GM18520 (cell line): ENCODE measurements at regions not wholly inside any gene's neighbourhood (a gene's known extent, or its start where the extent isn't known, plus 50 kb on each side); places are given as distances from the start of the nearest gene placed in this dataset.

Source experiments
- ATAC-seq: cut with Tn5 transposase; IDR thresholded peaks from one replicate; pipeline ENCODE4 v1.9.1; 2021; ENCODE audit not compliant: unreplicated experiment

DNA sequence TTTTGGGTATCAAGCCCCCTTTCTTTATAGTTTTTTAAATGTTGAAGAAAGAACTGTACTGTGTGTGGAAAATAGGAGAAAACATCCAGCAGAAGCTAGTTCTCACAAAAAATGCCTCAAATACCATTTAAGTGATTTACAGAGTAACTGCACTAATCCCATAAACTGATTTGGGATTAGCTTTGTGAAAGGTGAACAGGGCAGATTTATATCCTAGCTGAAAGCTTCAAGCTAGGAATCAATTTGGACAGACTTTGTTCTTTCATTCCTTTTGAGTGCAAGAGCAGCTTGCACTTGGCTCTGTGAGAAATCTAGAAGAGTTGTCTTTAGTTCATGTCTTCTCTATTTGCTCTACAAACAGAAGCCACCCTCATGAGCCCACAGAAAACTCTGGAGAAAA is 183.9 kb upstream of the VRK2 start:
- ATAC-seq, result no peak

DNA sequence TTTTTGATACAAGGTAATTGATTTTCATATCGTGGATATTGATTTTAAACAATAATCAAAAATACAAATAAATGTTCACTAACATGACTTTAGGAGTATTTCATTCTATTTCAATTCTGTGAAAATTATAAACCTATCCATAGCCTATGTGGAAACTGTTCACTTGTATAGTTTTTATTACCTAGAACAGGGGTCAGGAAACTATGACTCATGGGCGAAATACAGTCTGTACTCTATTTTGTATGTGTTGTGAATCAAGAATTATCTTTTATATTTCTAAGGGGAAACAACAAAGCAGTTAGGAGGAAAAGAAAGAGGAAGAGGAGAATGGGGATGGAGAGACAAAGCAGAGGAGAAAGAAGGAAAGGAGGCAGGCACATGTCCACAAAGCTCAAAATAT is 181.7 kb upstream of the VRK2 start:
- no peak for ATAC-seq

DNA sequence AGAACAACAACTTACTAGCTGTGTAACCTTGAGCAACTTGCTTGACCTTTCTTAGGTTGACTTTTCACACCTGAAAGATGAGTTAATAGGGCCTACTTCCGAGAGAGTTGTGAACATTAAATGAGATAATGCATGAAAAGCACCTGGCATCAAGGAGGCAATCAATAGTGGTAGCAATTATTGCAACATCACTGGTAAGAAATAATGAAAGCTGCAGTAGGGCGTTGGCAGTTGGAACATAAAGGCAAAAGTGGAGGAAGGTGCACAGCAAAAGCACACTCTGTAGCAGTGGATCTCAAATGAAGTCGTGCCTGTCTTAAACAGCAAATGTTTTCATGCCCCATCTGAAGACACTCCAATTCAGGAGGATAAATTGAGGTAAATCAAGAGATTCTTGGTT is 178.9 kb upstream of the VRK2 start:
- no peak for ATAC-seq

DNA sequence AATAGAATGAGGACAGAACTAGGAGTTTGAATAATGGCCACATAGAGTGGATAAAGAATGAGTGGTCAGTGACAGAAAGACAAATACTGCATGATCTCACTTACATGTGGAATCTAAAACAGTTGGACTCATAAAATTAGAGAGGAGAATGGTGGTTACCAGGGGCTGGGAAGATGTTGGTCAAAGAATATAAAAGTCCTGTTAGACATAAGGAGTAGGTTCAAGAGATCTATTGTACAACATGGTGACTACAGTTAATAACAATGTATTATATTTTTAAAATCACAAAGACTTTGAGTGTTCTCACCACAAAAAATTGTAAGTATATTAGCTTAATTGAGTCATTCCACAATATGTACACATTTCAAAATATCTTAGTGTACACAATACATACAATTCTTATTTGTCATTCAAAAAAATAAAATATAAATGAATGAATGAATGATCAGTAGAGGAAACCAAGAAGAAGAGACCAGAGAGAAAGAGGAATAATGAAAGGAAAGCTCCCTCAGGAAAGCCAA is 177.9 kb upstream of the VRK2 start:
- no peak for ATAC-seq

GRCh38 chr2:57869758-57870344 is 176.8 kb upstream of the VRK2 start:
- no peak for ATAC-seq

DNA sequence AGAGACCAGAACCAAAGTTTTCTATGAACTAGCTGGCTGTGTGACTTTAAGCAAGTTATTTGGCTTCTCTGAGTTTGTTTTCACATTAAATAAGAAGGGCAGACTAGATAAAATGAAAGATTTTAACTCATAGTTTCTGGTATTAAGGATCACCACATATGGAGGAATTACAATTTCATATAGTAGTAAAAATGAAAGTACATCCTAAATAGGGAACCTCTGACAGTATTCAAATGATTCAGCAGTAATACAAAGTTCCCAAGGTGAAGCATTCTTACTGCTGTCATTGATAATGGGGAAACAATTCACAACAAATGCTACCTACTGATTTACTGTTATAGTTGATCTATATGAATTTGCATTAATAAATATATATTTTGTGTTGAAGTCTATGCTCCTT is 170.3 kb upstream of the VRK2 start:
- no peak for ATAC-seq

DNA sequence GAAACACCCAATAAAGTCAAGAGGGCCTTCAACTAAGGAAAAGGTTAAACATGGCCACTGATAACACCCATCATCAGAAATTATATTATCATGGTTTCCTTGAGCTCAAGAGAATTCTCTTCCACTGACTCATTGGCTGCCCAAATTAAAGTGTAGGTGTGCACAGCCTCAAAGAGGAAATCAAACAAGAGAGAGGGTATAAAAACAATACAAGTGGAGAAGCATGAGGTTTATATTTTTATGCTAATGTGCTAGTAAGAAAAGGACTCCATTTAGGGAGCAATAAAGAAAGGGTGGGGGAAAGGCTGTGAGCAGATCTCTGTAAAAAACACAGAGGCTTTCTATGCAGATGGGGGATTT is 168.8 kb upstream of the VRK2 start:
- no peak for ATAC-seq

GRCh38 chr2:57878171-57878865 is 168.3 kb upstream of the VRK2 start:
- ATAC-seq, result no peak

DNA sequence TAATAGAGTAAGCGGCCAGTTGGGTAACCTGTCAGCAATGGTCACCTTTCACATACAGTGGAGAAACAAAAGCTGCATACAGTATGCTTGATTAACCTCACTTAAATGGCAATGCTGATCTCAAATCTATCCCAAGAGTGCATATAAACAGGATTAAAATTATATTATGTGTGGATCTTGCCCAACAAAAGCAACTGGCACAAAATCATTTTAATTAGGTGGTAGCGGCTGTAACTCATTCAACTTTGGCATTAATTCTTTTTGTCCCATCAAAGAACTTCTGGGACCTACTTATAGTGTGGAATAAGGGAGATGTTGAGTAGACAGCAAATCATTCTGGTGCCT is 167.8 kb upstream of the VRK2 start:
- ATAC-seq, result no peak

DNA sequence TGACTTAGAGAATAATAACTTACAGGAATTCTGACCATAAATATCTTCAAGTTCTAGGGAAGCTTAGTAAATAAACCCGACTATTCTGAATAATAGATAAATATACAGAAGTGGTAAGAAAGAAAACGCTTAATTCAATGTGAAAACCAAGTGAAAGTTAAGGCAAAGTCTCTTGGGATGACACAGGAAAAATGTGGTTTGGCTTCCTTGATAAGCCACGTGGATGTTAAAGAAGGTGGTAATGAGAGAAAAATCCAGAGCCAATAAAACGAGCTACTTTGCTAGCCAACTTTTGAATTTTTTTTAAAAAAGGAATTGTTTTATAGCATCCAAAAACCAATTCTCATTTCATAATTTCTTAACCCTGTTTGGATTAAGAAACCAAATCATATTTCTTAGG is 166.2 kb upstream of the VRK2 start:
- no peak for ATAC-seq

DNA sequence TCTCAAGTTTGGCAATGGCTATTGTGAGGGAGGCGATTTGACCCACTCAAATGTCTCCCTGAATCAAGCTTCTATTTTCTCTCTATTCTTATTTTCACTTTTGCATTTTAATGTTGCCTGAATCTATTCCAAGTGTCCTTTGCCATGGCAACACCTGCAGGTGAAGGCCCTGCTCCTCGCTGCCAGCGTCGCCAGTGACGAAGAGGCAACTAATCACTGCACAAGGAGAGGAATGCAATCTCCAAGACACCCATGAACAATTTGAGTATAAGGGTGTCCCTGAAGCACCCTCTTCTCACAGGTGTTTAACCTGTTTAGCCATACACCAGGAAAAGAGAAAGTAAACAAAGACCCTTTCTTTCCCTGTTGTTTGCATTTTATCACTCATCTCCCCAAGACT is 165.6 kb upstream of the VRK2 start:
- no peak for ATAC-seq

- no peak for ATAC-seq
Measured at GRCh38 chr2:57881998-57882888, 164.4 kb upstream of the VRK2 start.

DNA sequence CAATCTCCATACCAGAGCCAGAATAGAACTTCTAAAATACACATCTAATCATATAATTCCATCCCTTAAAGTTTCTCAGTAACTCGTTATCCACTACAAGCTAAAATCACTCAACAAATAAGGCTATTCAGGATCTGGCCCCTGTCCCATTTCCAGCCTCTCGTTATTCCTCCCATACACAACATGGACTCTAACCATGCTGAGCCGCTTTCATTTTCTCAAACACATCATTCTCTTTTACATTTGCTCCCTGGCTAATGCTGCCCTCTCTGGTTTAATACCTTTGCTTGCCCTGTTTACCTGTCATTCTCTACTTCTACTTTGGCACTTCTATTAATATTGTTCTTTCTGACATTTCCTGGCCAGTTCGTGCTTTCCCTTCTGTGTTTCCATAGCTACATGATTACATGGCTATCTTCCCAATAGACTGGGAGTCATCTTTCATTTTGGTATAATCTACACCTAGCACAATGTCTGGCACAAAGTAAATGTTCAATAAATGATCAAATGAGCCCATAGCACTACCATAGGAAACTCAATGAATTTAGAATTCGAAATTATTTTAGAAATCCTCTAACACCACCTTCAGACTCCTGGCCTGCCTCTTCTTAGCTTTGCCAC is 163.6 kb upstream of the VRK2 start:
- ATAC-seq, result no peak

DNA sequence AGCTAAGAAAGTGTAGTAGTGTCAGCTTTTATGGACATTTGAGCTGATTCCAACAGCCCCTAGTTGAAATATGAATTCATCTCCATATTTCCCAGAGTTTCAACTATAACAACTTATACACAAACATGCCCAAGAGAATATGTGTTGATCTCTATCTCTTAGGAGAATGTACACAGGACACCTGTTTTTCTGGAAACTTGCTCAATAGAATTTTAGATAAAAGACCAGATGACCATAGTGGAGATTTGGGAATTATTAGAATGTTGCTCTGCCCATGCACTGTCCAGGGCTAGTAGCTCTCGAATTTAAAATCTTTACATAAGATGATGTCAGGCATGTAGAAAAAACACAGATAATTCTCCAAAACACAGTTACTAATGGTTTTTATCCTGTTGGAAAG is 162.3 kb upstream of the VRK2 start:
- no peak for ATAC-seq

DNA sequence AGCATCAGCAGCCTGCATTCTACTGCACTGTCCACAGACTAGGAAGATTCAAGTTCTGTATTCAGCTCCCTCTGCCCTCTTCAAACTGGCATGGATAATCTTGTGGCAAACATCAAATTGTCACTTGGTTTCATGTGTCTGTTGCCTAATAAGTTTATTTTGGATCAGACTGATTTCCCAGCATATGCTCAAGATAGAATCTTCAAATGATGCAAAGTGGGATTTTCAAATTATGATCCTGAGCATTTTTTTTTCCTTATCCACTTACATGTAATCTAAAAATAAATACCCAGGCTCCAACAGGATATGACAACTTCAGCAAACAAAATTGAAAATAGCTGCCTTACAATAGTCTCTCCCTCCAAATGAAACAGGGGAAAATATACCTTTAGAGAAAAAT is 160.9 kb upstream of the VRK2 start:
- no peak for ATAC-seq

DNA sequence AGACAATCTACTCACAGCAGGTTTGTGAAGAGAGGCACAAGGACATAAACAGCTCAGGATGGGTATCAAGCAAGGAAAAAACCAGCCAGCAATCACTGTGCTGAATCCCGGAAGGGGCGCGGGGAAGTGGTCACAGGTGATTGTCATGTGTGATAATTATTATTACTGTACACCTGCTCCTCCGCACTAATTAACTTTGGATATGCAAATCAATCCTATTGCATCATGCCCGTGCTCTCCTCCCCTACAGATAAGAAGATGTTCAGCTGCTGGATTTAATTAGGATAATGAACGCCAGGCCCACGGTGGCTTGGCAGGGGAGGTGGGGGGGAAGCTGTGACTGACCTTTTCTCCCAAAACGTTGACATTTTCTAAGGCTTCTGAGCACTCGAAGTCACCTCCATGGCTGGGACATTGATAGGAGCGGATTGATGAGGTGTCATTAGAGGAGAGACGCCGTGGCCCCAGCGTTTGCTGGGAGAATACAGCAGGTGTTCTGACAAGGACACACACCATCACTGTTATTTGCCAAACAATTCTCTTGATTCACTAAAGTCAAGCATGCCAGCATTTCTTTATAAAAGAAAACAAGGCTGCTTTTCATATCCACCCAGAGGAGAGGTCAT is 160.3 kb upstream of the VRK2 start:
- no peak for ATAC-seq

GRCh38 chr2:57888463-57888862 is 158.1 kb upstream of the VRK2 start:
- no peak for ATAC-seq

DNA sequence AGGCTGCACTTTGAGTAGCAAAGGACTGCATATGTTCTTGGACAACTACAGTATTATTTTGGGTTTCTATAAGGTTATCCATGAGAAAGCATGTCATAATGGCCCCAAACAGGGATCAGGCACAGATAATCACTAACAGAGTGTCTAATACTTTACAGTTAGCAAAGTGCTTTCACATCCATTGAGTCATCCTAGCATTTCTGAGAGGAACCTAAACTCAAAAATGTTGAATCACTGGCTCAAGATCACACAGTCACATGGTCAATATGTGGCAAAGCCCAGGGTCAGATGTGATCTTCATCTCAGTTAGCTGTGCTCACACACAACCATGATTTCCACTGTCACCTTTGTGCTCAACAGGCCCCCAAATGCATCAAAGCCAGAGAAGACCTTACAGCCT is 156.1 kb upstream of the VRK2 start:
- peak; percentile 34 for ATAC-seq

DNA sequence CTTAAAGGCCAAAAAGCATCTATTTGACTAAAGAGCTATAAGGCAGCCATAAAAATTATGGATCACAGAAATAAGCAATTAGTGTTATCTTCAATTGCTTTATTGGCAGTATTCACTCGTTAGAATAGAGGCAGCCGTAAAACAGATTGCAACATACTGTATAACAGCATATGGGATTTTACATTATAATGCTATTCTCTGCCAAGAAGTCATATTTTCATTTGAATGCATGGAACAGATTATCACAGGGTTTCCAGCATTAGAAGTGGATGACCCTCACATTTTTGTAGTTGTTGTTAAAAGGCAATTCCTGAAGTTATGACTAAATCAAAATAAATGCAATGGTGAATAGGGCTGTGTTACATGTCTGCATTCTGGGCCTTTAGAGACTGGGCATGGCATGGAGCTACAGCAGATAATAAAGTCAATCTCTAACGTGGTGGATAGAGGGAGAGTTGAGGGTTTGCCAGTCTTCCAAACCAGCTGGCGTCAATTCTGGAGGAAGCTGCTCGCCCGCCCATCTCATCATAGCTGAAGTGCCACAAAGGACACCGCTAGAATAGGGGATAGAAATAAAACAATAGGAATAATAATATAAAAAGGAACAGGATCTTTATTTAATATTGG is 155.4 kb upstream of the VRK2 start:
- no peak for ATAC-seq

GRCh38 chr2:57892920-57893319 is 153.7 kb upstream of the VRK2 start:
- peak; percentile 78 for ATAC-seq

DNA sequence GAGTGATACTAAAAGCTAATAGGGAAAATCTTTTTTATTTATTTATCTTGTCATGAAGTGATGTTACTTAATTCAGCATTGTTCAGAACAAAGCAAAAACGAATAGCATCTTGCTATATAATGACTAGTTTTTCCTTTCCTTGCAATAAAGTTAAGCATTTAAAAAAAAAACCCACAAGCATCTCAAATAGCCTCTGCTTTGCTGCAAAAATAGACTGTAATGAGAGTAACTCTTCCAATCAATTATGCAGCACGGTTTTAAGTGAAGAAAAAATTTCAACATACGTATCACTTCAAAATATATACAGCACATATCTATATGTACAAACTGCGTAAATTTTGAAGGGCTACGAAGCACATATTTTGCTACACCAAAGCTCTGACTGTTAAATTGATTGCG is 153.3 kb upstream of the VRK2 start:
- ATAC-seq, result no peak
